Retinal pigment epithelial cell (primary cell): ENCODE measurements at regions not wholly inside any gene's neighbourhood (a gene's known extent, or its start where the extent isn't known, plus 50 kb on each side); places are given as distances from the start of the nearest gene placed in this dataset.

Experiments
- DNase-seq: peaks from one replicate; pipeline ENCODE4 v3.0.0-alpha.2; 2010; ENCODE audit warnings: low read depth
- H3K4me3 ChIP-seq: 2 replicates; pipeline ENCODE4 v1.5.1; 2011; ENCODE audit warnings: mild to moderate bottlenecking, low read length, control low read depth, moderate library complexity
- CTCF ChIP-seq: conservative IDR thresholded peaks from 2 replicates; pipeline ENCODE4 v1.5.1; 2011; ENCODE audit warnings: low read depth, low read length, control low read depth, inconsistent platforms

DNA sequence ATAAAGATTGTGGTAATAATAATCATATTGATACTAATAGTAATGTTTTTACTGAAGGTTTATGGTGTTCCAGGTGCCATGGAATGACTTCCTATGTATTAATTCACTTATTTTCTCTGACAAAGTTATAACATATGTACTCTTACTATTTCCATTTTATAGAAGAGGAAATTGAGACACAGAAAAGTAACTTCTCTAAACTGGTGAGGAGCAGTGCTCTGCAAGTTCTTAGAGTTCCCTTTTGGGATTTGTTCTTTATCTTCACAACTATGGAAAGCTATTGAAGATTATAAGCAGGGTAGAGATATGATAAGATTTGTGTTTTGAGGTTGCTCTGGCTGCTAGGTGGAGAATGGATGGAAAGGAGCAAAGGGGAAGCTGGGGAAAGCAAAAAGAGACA is 83.9 kb upstream of the OLFM4 start:
- no peak for DNase-seq
- TF ChIP-seq CTCF, result no peak
- no peak overlapping the region for H3K4me3 ChIP-seq

DNA sequence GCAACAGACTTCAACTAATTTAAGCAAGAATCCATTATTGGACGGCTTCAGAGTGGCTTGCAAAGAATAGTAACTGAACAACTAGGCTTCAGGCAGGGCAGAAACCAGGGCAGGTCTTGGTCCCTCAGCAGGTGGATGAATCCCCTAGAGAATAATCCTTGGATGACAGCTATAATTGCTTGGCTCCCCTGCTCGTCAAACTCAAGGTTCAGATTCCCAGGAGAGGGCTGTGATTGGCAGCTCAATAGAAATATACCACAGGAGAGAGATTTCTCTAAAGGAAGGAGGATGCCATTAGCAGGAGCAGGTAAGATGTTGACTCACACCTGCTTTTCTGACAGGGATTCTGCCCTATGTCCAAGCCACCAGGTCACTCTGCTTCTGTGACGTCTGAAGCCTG is 89.6 kb upstream of the PCDH8 start:
- TF ChIP-seq CTCF, result no peak
- no peak overlapping the region for H3K4me3 ChIP-seq
- DNase-seq, result no peak

DNA sequence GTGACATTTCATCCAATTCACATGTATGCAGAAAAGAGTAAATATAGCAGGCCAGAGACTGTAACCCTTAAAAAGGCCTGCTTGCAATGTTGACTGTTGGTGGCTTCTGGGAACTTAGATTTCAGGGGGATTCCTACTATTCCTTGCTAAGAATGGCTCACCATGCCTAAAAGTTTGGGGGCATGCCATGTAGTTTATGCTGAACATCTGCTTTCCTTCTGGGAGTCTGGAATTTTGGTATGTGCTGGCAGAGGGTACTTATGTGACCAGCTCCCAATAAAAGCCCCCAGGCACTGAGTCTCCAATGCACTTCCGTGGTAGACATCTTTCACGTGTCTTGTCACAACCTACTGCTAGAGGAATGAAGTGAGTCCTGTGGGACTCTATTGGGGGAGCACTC is 88.4 kb upstream of the PCDH8 start:
- DNase-seq, result no peak
- TF ChIP-seq CTCF, result no peak
- no peak overlapping the region for H3K4me3 ChIP-seq

DNA sequence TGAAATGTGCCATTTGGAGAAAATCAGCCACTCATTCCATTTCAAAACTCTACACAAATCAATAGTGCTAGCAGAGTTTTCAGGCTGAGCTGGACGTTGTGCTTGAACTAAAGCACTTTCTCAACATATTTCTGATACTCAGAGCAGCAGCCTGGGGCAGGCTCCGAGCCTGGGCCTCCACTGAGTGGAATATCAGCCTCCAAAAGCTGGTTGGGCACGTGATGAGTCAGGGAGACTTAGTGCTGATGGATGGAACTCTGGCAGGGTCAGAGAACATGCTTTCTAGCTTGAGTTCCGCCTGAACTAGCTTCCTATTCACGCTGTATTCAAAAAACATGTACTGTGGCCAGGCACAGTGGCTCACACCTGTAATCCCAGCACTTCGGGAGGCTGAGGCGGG is 85.8 kb upstream of the PCDH8 start:
- DNase-seq, result no peak

GRCh38 chr13:52933547-52934210 is 85.2 kb upstream of the PCDH8 start:
- DNase-seq, result no peak
- no peak overlapping the region for H3K4me3 ChIP-seq
- TF ChIP-seq CTCF, result no peak

More for the DNA sequence above, 85.8 kb upstream of the PCDH8 start:
- no peak overlapping the region for H3K4me3 ChIP-seq
- no peak for TF ChIP-seq CTCF

GRCh38 chr13:52933099-52933498 is 84.7 kb upstream of the PCDH8 start:
- DNase-seq, result no peak
- H3K4me3 ChIP-seq, result no peak overlapping the region
- no peak for TF ChIP-seq CTCF

GRCh38 chr13:52932649-52933048 is 84.2 kb upstream of the PCDH8 start:
- H3K4me3 ChIP-seq, result no peak overlapping the region
- no peak for TF ChIP-seq CTCF
- no peak for DNase-seq
